ENCODE measurements at regions not wholly inside any gene's neighbourhood (a gene's known extent, or its start where the extent isn't known, plus 50 kb on each side); places are given as distances from the start of the nearest gene placed in this dataset.

GRCh38 chr14:79920180-79920692, 291.1 kb downstream of the DIO2 start:
- Mint-ChIP-seq H3K9me3 (peaks cover 8% of the 10 kb centered on the region), H3K27ac (no peak overlapping the region), H3K36me3 (ENCODE audit: low read depth) (no peaks in the 10 kb centered on the region), H3K4me1 (ENCODE audit: low read depth) (no peaks in the 10 kb centered on the region), H3K27me3 (no peaks in the 10 kb centered on the region), H3K4me3 (no peak overlapping the region)
- ChIA-PET POLR2A (no interaction called here), CTCF (interaction anchor here (0.9 kb wide), 1 partner anchor 10 kb away, joined by 3 read pairs; no protein-coding TSS in a partner anchor)
- ATAC-seq (no peak), DNase-seq (no peak)
- no peak for TF ChIP-seq CTCF (IDR thresholded peaks at IDR 0.05)
- intact Hi-C loops (cut with micrococcal nuclease) = no loop called here

Measured in activated CD8-positive, alpha-beta T cell treated with anti-CD3 and anti-CD28 coated beads for 36 hours (primary cell).